Psoas muscle (tissue), 7 donors: ENCODE measurements at regions not wholly inside any gene's neighbourhood (a gene's known extent, or its start where the extent isn't known, plus 50 kb on each side); places are given as distances from the start of the nearest gene placed in this dataset.

Source experiments
- ATAC-seq, 4 donors: fragments of 200-7000 bp; cut with Tn5 transposase; one replicate each; pipeline ENCODE4 v1.9.1; 2020; ENCODE audit warnings: moderate library complexity in 3 of 4, mild to moderate bottlenecking in 2 of 4
- DNase-seq, 2 donors: peaks; one replicate each; pipeline ENCODE4 v3.0.0-alpha.2; 2020
- H3K27ac ChIP-seq: fragments of 200-600 bp; one replicate; pipeline ENCODE4 v1.8.0; 2022
- H3K27me3 ChIP-seq, 3 donors: fragments of 200-600 bp in 1 of 3; one replicate each; pipeline versions ENCODE4 v1.6.1 to v1.8.0; 2013 to 2022; ENCODE audit warnings: low read length in 2 of 3, mild to moderate bottlenecking in 2 of 3, moderate library complexity in 1 of 3; ENCODE audit not compliant: insufficient read depth in 3 of 3
- H3K36me3 ChIP-seq, 2 donors: fragments of 200-600 bp in 1 of 2; one replicate each; pipeline versions ENCODE4 v1.6.1 to v1.8.0; 2013 to 2022; ENCODE audit warnings: low read depth in 1 of 2, mild to moderate bottlenecking in 1 of 2, moderate library complexity in 1 of 2; ENCODE audit not compliant: insufficient read depth in 1 of 2
- H3K4me1 ChIP-seq: fragments of 200-600 bp; one replicate; pipeline ENCODE4 v1.8.0; 2022
- H3K4me3 ChIP-seq: fragments of 200-600 bp; one replicate; pipeline ENCODE4 v1.8.0; 2022; ENCODE audit warnings: mild to moderate bottlenecking
- H3K9me3 ChIP-seq: fragments of 200-600 bp; one replicate; pipeline ENCODE4 v1.8.0; 2022
- CTCF ChIP-seq: fragments of 200-600 bp; IDR thresholded peaks from one replicate; pipeline ENCODE4 v1.8.0; 2022; ENCODE audit warnings: antibody characterized with exemption
- WGBS, 3 donors: extraction: QIAGEN DNeasy Blood & Tissue Kit; methylation state at CpG; one replicate each; pipeline versions ENCODE4 v1.1.6 to v1.1.7; 2013; 5-methylcytosine and 5-hydroxymethylcytosine counted together
- intact Hi-C, 2 donors: fragments of 100-400 bp; cut with DNase I; formaldehyde crosslinking; loops; one replicate each; pipeline versions ENCODE4 v1.11.0 to v1.14.2; 2022
- donor health status: healthy with polysubstance abuse.
- donor health status: DM: no; HTN: no; CAD: no; lungs with moderate emphysema.
- donor health status: Bipolar disorder and iron deficiency.
- donor health status: healthy.
- donor health status: DM: yes; HTN: yes; CAD: no.
- donor health status: DM: no; HTN: no; CAD: no.
- donor health status: DM: yes; HTN: yes; CAD: no.

- Histone ChIP-seq H3K4me3 (no peak overlapping the region), H3K4me1 (no peaks in the 10 kb centered on the region), H3K36me3 (no peaks in the 10 kb centered on the region), H3K9me3 (no peaks in the 10 kb centered on the region), H3K27ac (no peak overlapping the region), H3K27me3 (peaks cover 0 to 43% (median 3%) of the 10 kb centered on the region in 3 donors)
- ATAC-seq (no peak), DNase-seq (no peak)
- intact Hi-C loops, result no loop called here
- WGBS, 3 donors, result 79 to 91% (median 82%) methylated on average over 4 of the region's 4 CpGs
- no peak for TF ChIP-seq CTCF
Measured at GRCh38 chr1:29437946-29438345, 201.6 kb downstream of the PTPRU start.

GRCh38 chr1:29436181-29436785 is 200.0 kb downstream of the PTPRU start:
- Histone ChIP-seq H3K4me3 (no peak overlapping the region), H3K4me1 (no peaks in the 10 kb centered on the region), H3K27me3 (peaks cover 0 to 32% (median 3%) of the 10 kb centered on the region in 3 donors), H3K9me3 (no peaks in the 10 kb centered on the region), H3K36me3 (no peaks in the 10 kb centered on the region), H3K27ac (no peak overlapping the region)
- intact Hi-C loops, result no loop called here
- 26 to 34% (median 30%) methylated on average over 4 of the region's 4 CpGs for WGBS, 3 donors
- DNase-seq (no peak), ATAC-seq (no peak)
- no peak for TF ChIP-seq CTCF

GRCh38 chr1:29433830-29434229 is 197.5 kb downstream of the PTPRU start:
- Histone ChIP-seq H3K27ac (no peak overlapping the region), H3K27me3 (peaks cover 0 to 15% (median 3%) of the 10 kb centered on the region in 3 donors), H3K4me1 (no peaks in the 10 kb centered on the region), H3K4me3 (no peak overlapping the region), H3K36me3 (no peaks in the 10 kb centered on the region), H3K9me3 (peaks cover 4% of the 10 kb centered on the region)
- no peak for TF ChIP-seq CTCF
- no peak for ATAC-seq
- no peak for DNase-seq
- 55 to 72% (median 63%) methylated on average over 3 of the region's 3 CpGs for WGBS, 3 donors
- intact Hi-C loops, result no loop called here

- H3K9me3 ChIP-seq, result peaks cover 4% of the 10 kb centered on the region
- peaks cover 0 to 8% (median 0%) of the 10 kb centered on the region in 3 donors for H3K27me3 ChIP-seq
- intact Hi-C loops, result no loop called here
- TF ChIP-seq CTCF, result no peak
- H3K36me3 ChIP-seq, result no peaks in the 10 kb centered on the region
- no peak overlapping the region for H3K27ac ChIP-seq
- DNase-seq (no peak), ATAC-seq (no peak)
- no peaks in the 10 kb centered on the region for H3K4me1 ChIP-seq
- 67 to 70% (median 67%) methylated on average over 3 of the region's 3 CpGs for WGBS, 3 donors
- no peak overlapping the region for H3K4me3 ChIP-seq
Measured at GRCh38 chr1:29431138-29431537, 194.8 kb downstream of the PTPRU start.

- Histone ChIP-seq H3K27me3 (peaks cover 0 to 3% (median 0%) of the 10 kb centered on the region in 3 donors), H3K4me1 (no peaks in the 10 kb centered on the region), H3K4me3 (no peak overlapping the region), H3K9me3 (peaks cover 4% of the 10 kb centered on the region), H3K27ac (no peak overlapping the region), H3K36me3 (no peaks in the 10 kb centered on the region)
- ATAC-seq, result no peak
- intact Hi-C loops, result no loop called here
- no peak for TF ChIP-seq CTCF
- no peak for DNase-seq
- 77 to 85% (median 78%) methylated on average over 2 of the region's 2 CpGs for WGBS, 3 donors
Measured at GRCh38 chr1:29429656-29430055, 193.3 kb downstream of the PTPRU start.
